IMR-90 (cell line): ENCODE measurements at regions not wholly inside any gene's neighbourhood (a gene's known extent, or its start where the extent isn't known, plus 50 kb on each side); places are given as distances from the start of the nearest gene placed in this dataset.
A peak's percentile ranks its signal among the peaks of the same experiment; 100 is the strongest.

Experiments used
- ATAC-seq: fragments of 200-7000 bp; cut with Tn5 transposase; 2 replicates; pipeline ENCODE4 v1.9.1; 2020; ENCODE audit warnings: low read depth, mild to moderate bottlenecking, moderate library complexity
- BruUV-seq: library from RNA; stranded (reverse); fragments of 400-500 nt; replicated peaks from 2 replicates; lab custom pipeline; 2021; lab: Mats Ljungman, UMichigan
- CTCF ChIA-PET: fragments of 300-600 bp; formaldehyde crosslinking; extraction: SDS; loops from one replicate; lab custom pipeline; 2021; ENCODE audit warnings: antibody characterized with exemption; lab: Yijun Ruan, JAX
- POLR2A ChIA-PET: fragments of 300-600 bp; sonication (Branson Sonifier 250); formaldehyde crosslinking; loops from one replicate; lab custom pipeline; 2022; ENCODE audit warnings: antibody characterized with exemption; ENCODE audit not compliant: unreplicated experiment; lab: Charles Lee
- DNase-seq: peaks from one replicate; pipeline ENCODE4 v3.0.0; 2013
- H2AFZ ChIP-seq: replicated peaks from 2 replicates; pipeline ENCODE3; 2013; ENCODE audit warnings: low read length, mild to moderate bottlenecking; ENCODE audit not compliant: poor library complexity
- H2AK5ac ChIP-seq: 2 replicates; pipeline ENCODE4 v1.6.1; 2013; ENCODE audit warnings: low read depth, low read length, inconsistent platforms
- H2AK9ac ChIP-seq: replicated peaks from 2 replicates; pipeline ENCODE3; 2013; ENCODE audit warnings: mild to moderate bottlenecking, low read depth, low read length, moderate library complexity; ENCODE audit not compliant: poor library complexity
- H2BK120ac ChIP-seq: 2 replicates; pipeline ENCODE4 v1.6.1; 2013; ENCODE audit warnings: low read depth, low read length, inconsistent platforms
- H2BK15ac ChIP-seq: 3 replicates; pipeline ENCODE4 v1.6.1; 2013; ENCODE audit warnings: low read depth, low read length, inconsistent platforms
- H2BK20ac ChIP-seq: 2 replicates; pipeline ENCODE4 v1.6.1; 2013; ENCODE audit warnings: low read depth, mild to moderate bottlenecking, inconsistent platforms, low read length, moderate library complexity
- H2BK5ac ChIP-seq: 2 replicates; pipeline ENCODE4 v1.6.1; 2013; ENCODE audit warnings: mild to moderate bottlenecking, low read depth, low read length, inconsistent platforms; ENCODE audit not compliant: poor library complexity, severe bottlenecking
- H3K14ac ChIP-seq: replicated peaks from 2 replicates; pipeline ENCODE4 v1.6.1; 2013; ENCODE audit warnings: low read depth, low read length, inconsistent platforms
- H3K18ac ChIP-seq: 2 replicates; pipeline ENCODE4 v1.6.1; 2013; ENCODE audit warnings: low read depth, low read length, control low read depth
- H3K23ac ChIP-seq: 2 replicates; pipeline ENCODE4 v1.6.1; 2013; ENCODE audit warnings: low read depth, low read length, inconsistent platforms
- H3K27ac ChIP-seq: 2 replicates; pipeline ENCODE4 v1.5.1; 2013; ENCODE audit warnings: mild to moderate bottlenecking, control low read depth, low read length; ENCODE audit not compliant: insufficient read depth
- H3K27me3 ChIP-seq: 2 replicates; pipeline ENCODE4 v1.6.1; 2013; ENCODE audit warnings: low read length; ENCODE audit not compliant: control insufficient read depth, insufficient read depth
- H3K36me3 ChIP-seq: 2 replicates; pipeline ENCODE4 v1.6.1; 2013; ENCODE audit warnings: low read length, mixed read lengths; ENCODE audit not compliant: control insufficient read depth, insufficient read depth
- H3K4ac ChIP-seq: 2 replicates; pipeline ENCODE4 v1.6.1; 2013; ENCODE audit warnings: low read depth, low read length, inconsistent platforms
- H3K4me1 ChIP-seq: 2 replicates; pipeline ENCODE4 v1.6.1; 2013; ENCODE audit warnings: low read length, mixed read lengths; ENCODE audit not compliant: control insufficient read depth, insufficient read depth
- H3K4me2 ChIP-seq: 2 replicates; pipeline ENCODE4 v1.6.1; 2013; ENCODE audit warnings: low read depth, mild to moderate bottlenecking, control low read depth, low read length, moderate library complexity
- H3K4me3 ChIP-seq: 2 replicates; pipeline ENCODE4 v1.5.1; 2013; ENCODE audit warnings: low read depth, mild to moderate bottlenecking, control low read depth, low read length, moderate library complexity; ENCODE audit not compliant: insufficient read depth
- H3K56ac ChIP-seq: 2 replicates; pipeline ENCODE4 v1.6.1; 2013; ENCODE audit warnings: low read length, inconsistent platforms; ENCODE audit not compliant: insufficient read depth; ENCODE audit errors: extremely low read depth
- H3K79me1 ChIP-seq, 2 experiments: 2 replicates each; pipeline ENCODE4 v1.6.1; 2013; ENCODE audit warnings: low read length in 2 of 2, inconsistent platforms in 1 of 2, low read depth in 1 of 2
- H3K9ac ChIP-seq: 2 replicates; pipeline ENCODE4 v1.6.1; 2013; ENCODE audit warnings: low read depth, low read length, control low read depth
- H3K9me1 ChIP-seq: 2 replicates; pipeline ENCODE4 v1.6.1; 2013; ENCODE audit warnings: low read length, inconsistent platforms; ENCODE audit not compliant: insufficient read depth
- H3K9me3 ChIP-seq: 2 replicates; pipeline ENCODE4 v1.6.1; 2013; ENCODE audit warnings: low read length; ENCODE audit not compliant: control insufficient read depth, insufficient read depth
- H4K20me1 ChIP-seq: 2 replicates; pipeline ENCODE4 v1.6.1; 2013; ENCODE audit warnings: low read length, inconsistent platforms; ENCODE audit not compliant: insufficient read depth
- H4K5ac ChIP-seq: 2 replicates; pipeline ENCODE4 v1.6.1; 2013; ENCODE audit warnings: mild to moderate bottlenecking, low read depth, low read length, control low read depth
- H4K8ac ChIP-seq, 2 experiments: 2 replicates each; pipeline ENCODE4 v1.6.1; 2013; ENCODE audit warnings: low read depth in 2 of 2, low read length in 2 of 2, control low read depth in 1 of 2, inconsistent platforms in 1 of 2
- H4K91ac ChIP-seq: 2 replicates; pipeline ENCODE4 v1.6.1; 2013; ENCODE audit warnings: low read depth, low read length, inconsistent platforms; ENCODE audit not compliant: insufficient read depth
- CTCF ChIP-seq: conservative IDR thresholded peaks from 2 replicates; pipeline ENCODE4 v1.5.1; 2012; ENCODE audit warnings: mild to moderate bottlenecking, low read depth, low read length, improper control_type of control experiment
- FOS ChIP-seq: fragments of 150-350 bp; IDR thresholded peaks from 2 replicates; pipeline ENCODE4 v1.6.1; 2016; ENCODE audit warnings: low read depth, low read length
- MAFK ChIP-seq: IDR thresholded peaks from 2 replicates; pipeline ENCODE4 v1.6.1; 2012; ENCODE audit warnings: low read depth, low read length, improper control_type of control experiment
- MAZ ChIP-seq: IDR thresholded peaks from 2 replicates; pipeline ENCODE4 v1.6.1; 2012; ENCODE audit warnings: low read depth, mild to moderate bottlenecking, low read length, improper control_type of control experiment, moderate library complexity, borderline replicate concordance
- POLR2A ChIP-seq: IDR thresholded peaks from 2 replicates; pipeline ENCODE4 v1.6.1; 2012; ENCODE audit warnings: mild to moderate bottlenecking, low read depth, low read length
- RCOR1 ChIP-seq: IDR thresholded peaks from 2 replicates; pipeline ENCODE4 v1.6.1; 2012; ENCODE audit warnings: mild to moderate bottlenecking, low read length, improper control_type of control experiment; ENCODE audit not compliant: insufficient replicate concordance
- USF2 ChIP-seq: fragments of 150-350 bp; IDR thresholded peaks from 2 replicates; pipeline ENCODE4 v1.6.1; 2017; ENCODE audit warnings: mild to moderate bottlenecking, antibody characterized with exemption, low read length, low read depth
- WGBS, 2 experiments: methylation state at CpG; one replicate each; pipeline versions ENCODE4 v1.1.5 to v1.1.7; 2013; ENCODE audit warnings: missing lambda C conversion rate in 2 of 2; ENCODE audit not compliant: insufficient read length in 1 of 2; ENCODE audit errors: extremely low coverage in 2 of 2; 5-methylcytosine and 5-hydroxymethylcytosine counted together
- dilution Hi-C: fragments of 300-500 bp; cut with HindIII; formaldehyde crosslinking; loops from one replicate; pipeline ENCODE4 v1.14.3; 2018; ENCODE audit warnings: low sequenced_read_pairs; ENCODE audit not compliant: unreplicated experiment
- in situ Hi-C: fragments of 300-500 bp; cut with MboI; formaldehyde crosslinking; loops from 3 replicates; pipeline ENCODE4 v1.14.3; 2019; ENCODE audit warnings: low sequenced_read_pairs, inconsistent platforms, mixed read lengths
- intact Hi-C: fragments of 100-400 bp; cut with micrococcal nuclease; formaldehyde crosslinking; loops from 2 replicates; pipeline ENCODE4 v1.10.0; 2022

DNA sequence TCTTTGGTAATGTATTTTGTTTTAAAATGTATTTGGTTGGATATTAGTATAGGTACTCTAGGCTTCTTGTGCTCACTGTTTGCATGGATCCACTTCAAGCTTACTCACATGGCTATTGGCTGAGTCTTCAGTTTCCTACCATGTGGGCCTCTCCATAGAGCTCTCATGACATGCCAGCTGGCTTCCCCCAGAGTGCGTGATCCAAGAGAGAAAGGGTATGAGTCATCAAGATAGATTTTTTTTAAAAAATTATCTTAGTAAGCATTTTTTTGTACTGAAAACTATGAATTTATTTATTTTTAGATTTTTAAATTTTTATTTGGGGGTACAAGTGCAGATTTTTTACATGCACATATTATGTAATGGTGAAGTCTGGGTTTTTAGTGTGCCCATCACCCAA lies 219.1 kb upstream of the AMOT start:
- in situ Hi-C loops (no loop called here), dilution Hi-C loops (no loop called here), intact Hi-C loops (no loop called here)
- H4K20me1 ChIP-seq: no peaks in the 10 kb centered on the region
- BruUV-seq: no TSS peak
- H3K27me3 ChIP-seq: no peaks in the 10 kb centered on the region
- H3K9ac ChIP-seq: no peak overlapping the region
- no peak for ATAC-seq
- no peaks in the 10 kb centered on the region for H3K9me3 ChIP-seq
- no peak overlapping the region for H3K4ac ChIP-seq
- H2AK9ac ChIP-seq: no peak overlapping the region
- no peak overlapping the region for H4K8ac ChIP-seq
- no peak overlapping the region for H2BK120ac ChIP-seq
- H3K14ac ChIP-seq: no peak overlapping the region
- H3K9me1 ChIP-seq: no peaks in the 10 kb centered on the region
- H3K27ac ChIP-seq: no peak overlapping the region
- WGBS, 2 experiments: no CpG with 5 or more reads among the region's 1 CpG
- H4K5ac ChIP-seq: no peak overlapping the region
- no peaks in the 10 kb centered on the region for H3K36me3 ChIP-seq
- no peak overlapping the region for H3K23ac ChIP-seq
- CTCF ChIA-PET: interaction anchor here (0.6 kb wide), 1 partner anchor 320 kb away, joined by 3 read pairs; no protein-coding TSS in a partner anchor
- H2AK5ac ChIP-seq: no peak overlapping the region
- H3K18ac ChIP-seq: no peak overlapping the region
- H3K79me1 ChIP-seq: no peaks in the 10 kb centered on the region
- H3K4me3 ChIP-seq: no peak overlapping the region
- H2BK5ac ChIP-seq: no peak overlapping the region
- no peak overlapping the region for H3K4me2 ChIP-seq
- no peak overlapping the region for H4K91ac ChIP-seq
- POLR2A ChIA-PET: no interaction called here
- no peak overlapping the region for H2BK15ac ChIP-seq
- no peak for DNase-seq
- TF ChIP-seq USF2 (no peak), CTCF (no peak), POLR2A (no peak), MAFK (peak; percentile 58), RCOR1 (no peak), FOS (no peak), MAZ (no peak)
- H3K4me1 ChIP-seq: no peaks in the 10 kb centered on the region
- H2BK20ac ChIP-seq: no peak overlapping the region
- no peak overlapping the region for H2AFZ ChIP-seq
- no peak overlapping the region for H3K56ac ChIP-seq
